Kidney tubule cell (primary cell): ENCODE measurements at regions not wholly inside any gene's neighbourhood (a gene's known extent, or its start where the extent isn't known, plus 50 kb on each side); places are given as distances from the start of the nearest gene placed in this dataset.
"Not testable (repeated sequence)": the region's sequence is repeated elsewhere in the genome, so short reads cannot be mapped to it uniquely, and the experiment has no call there.

Experiments used
- DNase-seq: peaks from one replicate; pipeline ENCODE4 v3.0.0-alpha.2; 2018; ENCODE audit warnings: low spot score

GRCh38 chr2:221924576-221924975 is 352.5 kb upstream of the EPHA4 start:
- DNase-seq = no peak

GRCh38 chr2:221915926-221916325 is 343.8 kb upstream of the EPHA4 start:
- DNase-seq = no peak

- peak; percentile 4 for DNase-seq
Observed at GRCh38 chr2:221914334-221914880, 342.3 kb upstream of the EPHA4 start.

GRCh38 chr2:221911890-221912289 is 339.8 kb upstream of the EPHA4 start:
- DNase-seq = no peak

- DNase-seq = no peak
Observed at GRCh38 chr2:221911321-221911720, 339.2 kb upstream of the EPHA4 start.

GRCh38 chr2:221908518-221908917 is 336.4 kb upstream of the EPHA4 start:
- no peak for DNase-seq

GRCh38 chr2:221897718-221898117 is 325.6 kb upstream of the EPHA4 start:
- no peak for DNase-seq

GRCh38 chr2:221896505-221897151 is 324.5 kb upstream of the EPHA4 start:
- peak; percentile 78 for DNase-seq

GRCh38 chr2:221895366-221896121 is 323.4 kb upstream of the EPHA4 start:
- no peak for DNase-seq

GRCh38 chr2:221893501-221893900 is 321.4 kb upstream of the EPHA4 start:
- DNase-seq = no peak

- not testable (repeated sequence) for DNase-seq
Observed at GRCh38 chr2:221892006-221892405, 319.9 kb upstream of the EPHA4 start.

- DNase-seq = no peak
Observed at GRCh38 chr2:221883976-221884375, 311.9 kb upstream of the EPHA4 start.

- DNase-seq = no peak
Observed at GRCh38 chr2:221876016-221876415, 303.9 kb upstream of the EPHA4 start.

- no peak for DNase-seq
Observed at GRCh38 chr2:221874444-221874843, 302.3 kb upstream of the EPHA4 start.

GRCh38 chr2:221857719-221858118 is 285.6 kb upstream of the EPHA4 start:
- no peak for DNase-seq

- no peak for DNase-seq
Observed at GRCh38 chr2:221853297-221853696, 281.2 kb upstream of the EPHA4 start.

GRCh38 chr2:221851531-221852045 is 279.5 kb upstream of the EPHA4 start:
- DNase-seq = no peak

GRCh38 chr2:221850076-221850475 is 278.0 kb upstream of the EPHA4 start:
- DNase-seq = no peak

GRCh38 chr2:221848286-221848685 is 276.2 kb upstream of the EPHA4 start:
- DNase-seq = peak; percentile 9

- no peak for DNase-seq
Observed at GRCh38 chr2:221845021-221845365, 272.9 kb upstream of the EPHA4 start.

- DNase-seq = no peak
Observed at GRCh38 chr2:221844212-221845020, 272.3 kb upstream of the EPHA4 start.

- no peak for DNase-seq
Observed at GRCh38 chr2:221836095-221836494, 264.0 kb upstream of the EPHA4 start.
